Activated CD4-positive, alpha-beta T cell treated with anti-CD3 and anti-CD28 coated beads for 36 hours (primary cell): ENCODE measurements at regions not wholly inside any gene's neighbourhood (a gene's known extent, or its start where the extent isn't known, plus 50 kb on each side); places are given as distances from the start of the nearest gene placed in this dataset.

ENCODE experiments used
- ATAC-seq: fragments of 200-7000 bp; cut with Tn5 transposase; one replicate; pipeline ENCODE4 v1.10.0; 2021; ENCODE audit warnings: mild to moderate bottlenecking, moderate library complexity
- CTCF ChIA-PET: fragments of 350-600 bp; sonication (Branson Sonifier 250); formaldehyde crosslinking; loops from one replicate; lab custom pipeline; 2021; ENCODE audit warnings: antibody characterized with exemption; lab: Charles Lee
- POLR2A ChIA-PET: fragments of 350-600 bp; sonication (Branson Sonifier 250); formaldehyde crosslinking; loops from one replicate; lab custom pipeline; 2021; ENCODE audit warnings: antibody characterized with exemption, inconsistent platforms; lab: Charles Lee
- DNase-seq: peaks from one replicate; pipeline ENCODE4 v3.0.0-alpha.2; 2020
- H3K27ac Mint-ChIP-seq: one replicate; pipeline ENCODE4 v1.8.0; 2021; ENCODE audit warnings: mixed read lengths
- H3K27me3 Mint-ChIP-seq: one replicate; pipeline ENCODE4 v1.8.0; 2021; ENCODE audit warnings: mixed read lengths
- H3K36me3 Mint-ChIP-seq: one replicate; pipeline ENCODE4 v1.8.0; 2021; ENCODE audit warnings: low read depth, mixed read lengths
- H3K4me1 Mint-ChIP-seq: one replicate; pipeline ENCODE4 v1.8.0; 2021; ENCODE audit warnings: mixed read lengths
- H3K4me3 Mint-ChIP-seq: one replicate; pipeline ENCODE4 v1.8.0; 2021; ENCODE audit warnings: mild to moderate bottlenecking, moderate library complexity, mixed read lengths
- H3K9me3 Mint-ChIP-seq: one replicate; pipeline ENCODE4 v1.8.0; 2021; ENCODE audit warnings: low read depth, mixed read lengths
- intact Hi-C, 2 experiments: fragments of 100-400 bp; cut with DNase I in 1 of 2; cut with micrococcal nuclease in 1 of 2; formaldehyde crosslinking; loops; one replicate each; pipeline versions ENCODE4 v1.14.2 to v1.15.1; 2022 to 2024; cut with DNase I, micrococcal nuclease

DNA sequence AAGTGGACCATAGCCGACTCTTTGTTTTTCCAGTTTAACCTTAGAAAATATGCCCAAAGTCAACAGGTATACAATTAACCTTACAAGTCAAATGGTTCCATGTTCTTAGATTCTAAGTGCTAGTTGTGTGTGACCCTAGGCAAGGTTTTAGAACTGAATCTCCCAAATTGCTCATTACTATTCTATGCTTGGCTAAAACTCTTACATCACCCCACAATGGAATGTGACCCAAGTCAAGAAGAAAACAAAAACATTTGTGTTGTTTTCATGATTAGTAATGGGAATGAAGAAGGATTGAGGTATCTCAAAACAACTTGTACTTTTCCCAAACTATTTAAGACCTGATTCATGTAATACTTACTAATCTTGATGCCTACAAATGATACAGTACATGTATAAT lies 159.2 kb downstream of the ARRDC3 start:
- ATAC-seq (no peak), DNase-seq (no peak)
- intact Hi-C loops = loop anchor here in 1 of 2 experiments (5.0 kb wide), 1 partner anchor 357 kb away; no protein-coding TSS in a partner anchor
- Mint-ChIP-seq H3K4me1 (no peaks in the 10 kb centered on the region), H3K9me3 (peaks cover under 1% of the 10 kb centered on the region), H3K27ac (no peak overlapping the region), H3K27me3 (no peaks in the 10 kb centered on the region), H3K36me3 (peaks cover under 1% of the 10 kb centered on the region), H3K4me3 (no peak overlapping the region)
- POLR2A ChIA-PET = no interaction called here
- CTCF ChIA-PET = interaction anchor here (0.9 to 3.0 kb wide), 5 partner anchors 9 to 194 kb away, joined by 3 to 56 read pairs (median 5); no protein-coding TSS in a partner anchor

DNA sequence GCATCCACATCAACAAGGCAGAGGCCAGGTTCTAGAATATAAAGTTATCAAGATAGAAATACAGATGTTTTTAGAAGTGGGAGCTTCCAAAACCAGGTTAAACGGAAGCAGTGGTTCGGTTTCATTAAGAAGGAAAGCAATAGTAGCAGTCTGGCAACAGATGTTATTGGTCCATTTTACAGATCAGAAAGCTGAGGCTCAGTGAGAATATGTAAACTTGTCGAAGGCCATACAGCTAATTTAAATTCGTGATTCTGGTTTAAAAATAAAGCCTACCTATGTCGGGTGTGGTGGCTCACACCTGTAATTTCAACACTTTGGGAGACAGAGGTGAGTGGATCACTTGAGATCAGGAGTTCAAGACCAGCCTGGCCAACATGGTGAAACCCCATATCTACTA lies 160.6 kb downstream of the ARRDC3 start:
- intact Hi-C loops = loop anchor here in 1 of 2 experiments (5.0 kb wide), 1 partner anchor 355 kb away; no protein-coding TSS in a partner anchor
- ATAC-seq (no peak), DNase-seq (no peak)
- H3K9me3 Mint-ChIP-seq = no peaks in the 10 kb centered on the region
- no peaks in the 10 kb centered on the region for H3K36me3 Mint-ChIP-seq
- no peaks in the 10 kb centered on the region for H3K27me3 Mint-ChIP-seq
- ChIA-PET POLR2A (no interaction called here), CTCF (interaction anchor here (0.6 to 3.0 kb wide), 10 partner anchors 12 to 290 kb away, joined by 3 to 56 read pairs (median 3); no protein-coding TSS in a partner anchor)
- no peak overlapping the region for H3K4me3 Mint-ChIP-seq
- no peaks in the 10 kb centered on the region for H3K4me1 Mint-ChIP-seq
- H3K27ac Mint-ChIP-seq = no peak overlapping the region

DNA sequence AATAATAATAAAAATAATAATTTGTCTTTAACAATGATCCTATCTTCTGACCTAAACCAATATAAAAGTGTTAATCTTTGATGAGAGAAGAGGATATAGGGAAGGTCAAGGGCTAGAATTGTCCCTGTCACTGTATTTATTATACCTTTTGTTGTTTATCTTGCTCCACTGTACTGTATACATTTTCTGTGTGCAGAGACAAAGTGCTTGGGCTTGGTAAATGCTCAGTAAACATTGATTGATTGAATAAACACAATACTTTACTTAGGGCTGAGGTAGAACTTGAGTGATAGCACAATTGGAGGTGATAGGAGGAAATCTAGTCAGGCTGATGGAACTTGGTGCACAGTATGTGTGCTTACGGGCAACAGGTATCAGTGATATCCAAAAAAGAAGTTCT lies 161.2 kb downstream of the ARRDC3 start:
- DNase-seq (no peak), ATAC-seq (no peak)
- no peaks in the 10 kb centered on the region for H3K9me3 Mint-ChIP-seq
- ChIA-PET CTCF (interaction anchor here (0.8 to 3.0 kb wide), 4 partner anchors 47 to 290 kb away, joined by 3 to 56 read pairs (median 6); no protein-coding TSS in a partner anchor), POLR2A (no interaction called here)
- no peaks in the 10 kb centered on the region for H3K27me3 Mint-ChIP-seq
- H3K27ac Mint-ChIP-seq = no peak overlapping the region
- no peak overlapping the region for H3K4me3 Mint-ChIP-seq
- no peaks in the 10 kb centered on the region for H3K36me3 Mint-ChIP-seq
- no peaks in the 10 kb centered on the region for H3K4me1 Mint-ChIP-seq
- intact Hi-C loops = loop anchor here in 1 of 2 experiments (5.0 kb wide), 1 partner anchor 355 kb away; no protein-coding TSS in a partner anchor

DNA sequence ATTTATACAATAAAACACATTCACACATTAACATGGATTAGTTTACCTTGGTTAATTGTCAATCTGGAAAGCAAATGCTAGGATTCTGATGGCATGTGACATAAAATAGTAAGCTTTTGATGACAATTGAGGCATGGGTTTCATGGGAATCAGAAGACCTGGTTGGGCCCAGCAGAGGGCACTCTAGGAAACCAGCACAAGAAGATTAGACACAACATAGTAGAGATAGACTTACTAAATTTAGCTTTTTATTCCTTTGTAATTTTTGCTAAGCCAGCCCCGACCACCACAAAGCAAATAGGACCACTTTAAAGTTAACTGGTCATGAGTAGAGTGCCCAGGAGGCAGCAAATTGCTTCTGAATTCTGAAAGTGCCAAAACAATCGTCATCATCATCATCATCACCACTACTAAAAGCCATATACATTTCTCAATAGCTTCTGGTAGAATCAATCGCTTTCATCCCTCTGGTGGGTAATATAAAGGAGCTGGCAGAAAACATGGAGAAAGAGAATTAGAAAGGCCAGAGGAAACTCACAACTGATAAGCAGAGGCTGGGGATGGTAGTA lies 163.2 kb downstream of the ARRDC3 start:
- intact Hi-C loops = loop anchor here (2.0 to 5.0 kb wide), 3 partner anchors 119 to 353 kb away; no protein-coding TSS in a partner anchor
- DNase-seq (peak; percentile 66), ATAC-seq (peak; percentile 51)
- H3K4me3 Mint-ChIP-seq = no peak overlapping the region
- CTCF ChIA-PET = interaction anchor here (0.6 to 3.4 kb wide), 20 partner anchors 9 to 268 kb away, joined by 3 to 113 read pairs (median 4); partner anchors contain the start of gene ARRDC3
- no peaks in the 10 kb centered on the region for H3K9me3 Mint-ChIP-seq
- H3K4me1 Mint-ChIP-seq = no peaks in the 10 kb centered on the region
- H3K27ac Mint-ChIP-seq = no peak overlapping the region
- H3K36me3 Mint-ChIP-seq = no peaks in the 10 kb centered on the region
- POLR2A ChIA-PET = interaction anchor here (0.6 to 1.5 kb wide), 4 partner anchors 12 to 165 kb away, joined by 3 to 4 read pairs (median 4); no protein-coding TSS in a partner anchor
- no peaks in the 10 kb centered on the region for H3K27me3 Mint-ChIP-seq

DNA sequence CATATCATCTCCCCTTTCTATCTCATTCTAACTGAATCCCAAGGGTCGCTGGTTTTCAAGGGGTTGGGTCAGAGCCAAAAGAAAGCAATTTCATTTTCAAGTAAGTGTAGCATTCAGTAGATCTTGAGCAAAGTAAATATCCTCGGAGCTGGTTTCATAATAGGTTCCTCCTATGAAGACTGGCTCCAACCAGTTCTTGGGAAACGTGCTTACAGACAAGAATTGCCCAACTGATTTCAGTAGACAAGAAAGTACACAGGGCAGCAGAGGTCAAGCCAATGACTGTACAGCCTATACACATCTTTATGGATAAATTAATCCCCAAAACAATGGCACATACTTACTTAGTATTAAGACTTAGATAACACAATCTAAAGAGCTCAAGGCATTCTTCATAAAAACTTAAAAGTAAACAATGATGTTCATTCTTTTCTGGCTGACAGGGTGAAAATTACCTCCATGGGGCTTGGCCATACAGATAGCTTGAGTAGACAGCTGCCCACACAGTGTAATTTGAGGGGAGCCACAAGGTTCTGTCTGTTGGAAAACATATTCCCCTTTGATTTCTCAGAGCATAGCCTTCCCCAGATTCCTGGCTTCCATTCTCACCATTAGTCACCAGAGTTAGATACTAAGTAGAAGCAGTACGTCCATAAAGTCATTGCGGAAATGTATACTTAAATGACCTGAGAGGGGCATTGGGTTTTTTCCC lies 163.9 kb downstream of the ARRDC3 start:
- H3K4me3 Mint-ChIP-seq = no peak overlapping the region
- DNase-seq (no peak), ATAC-seq (no peak)
- no peaks in the 10 kb centered on the region for H3K27me3 Mint-ChIP-seq
- H3K36me3 Mint-ChIP-seq = no peaks in the 10 kb centered on the region
- intact Hi-C loops = loop anchor here (2.0 kb wide), 2 partner anchors 118 to 286 kb away; no protein-coding TSS in a partner anchor
- H3K27ac Mint-ChIP-seq = no peak overlapping the region
- no peaks in the 10 kb centered on the region for H3K4me1 Mint-ChIP-seq
- H3K9me3 Mint-ChIP-seq = no peaks in the 10 kb centered on the region
- ChIA-PET POLR2A (interaction anchor here (0.6 to 1.5 kb wide), 4 partner anchors 11 to 166 kb away, joined by 3 to 4 read pairs (median 4); no protein-coding TSS in a partner anchor), CTCF (interaction anchor here (0.6 to 3.4 kb wide), 18 partner anchors 9 to 201 kb away, joined by 3 to 113 read pairs (median 4); partner anchors contain the start of gene ARRDC3)

DNA sequence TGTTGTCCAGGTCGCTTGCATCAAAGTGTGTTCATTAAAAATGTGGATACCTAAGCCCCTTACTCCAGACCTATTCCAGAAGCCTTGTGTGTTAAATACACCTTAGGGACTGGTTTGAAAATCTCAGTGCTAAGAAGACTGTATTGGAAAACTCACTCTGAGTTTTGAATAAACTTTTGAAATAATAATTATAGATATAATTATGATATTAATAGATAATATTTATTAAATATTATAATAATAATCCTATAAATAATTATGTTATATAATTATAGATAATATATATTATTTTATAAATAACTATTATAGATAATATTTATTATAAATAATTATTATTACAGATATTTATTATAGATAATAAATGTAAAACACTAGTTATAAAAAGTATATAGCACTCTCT lies 165.3 kb downstream of the ARRDC3 start:
- ATAC-seq (no peak), DNase-seq (no peak)
- H3K9me3 Mint-ChIP-seq = no peaks in the 10 kb centered on the region
- H3K4me3 Mint-ChIP-seq = no peak overlapping the region
- ChIA-PET POLR2A (no interaction called here), CTCF (interaction anchor here (0.9 to 3.9 kb wide), 6 partner anchors 8 to 286 kb away, joined by 3 to 40 read pairs (median 5); partner anchors contain the start of gene ARRDC3)
- intact Hi-C loops = loop anchor here (2.0 kb wide), 2 partner anchors 117 to 285 kb away; no protein-coding TSS in a partner anchor
- H3K27ac Mint-ChIP-seq = no peak overlapping the region
- H3K36me3 Mint-ChIP-seq = no peaks in the 10 kb centered on the region
- H3K4me1 Mint-ChIP-seq = no peaks in the 10 kb centered on the region
- H3K27me3 Mint-ChIP-seq = peaks cover 2% of the 10 kb centered on the region

DNA sequence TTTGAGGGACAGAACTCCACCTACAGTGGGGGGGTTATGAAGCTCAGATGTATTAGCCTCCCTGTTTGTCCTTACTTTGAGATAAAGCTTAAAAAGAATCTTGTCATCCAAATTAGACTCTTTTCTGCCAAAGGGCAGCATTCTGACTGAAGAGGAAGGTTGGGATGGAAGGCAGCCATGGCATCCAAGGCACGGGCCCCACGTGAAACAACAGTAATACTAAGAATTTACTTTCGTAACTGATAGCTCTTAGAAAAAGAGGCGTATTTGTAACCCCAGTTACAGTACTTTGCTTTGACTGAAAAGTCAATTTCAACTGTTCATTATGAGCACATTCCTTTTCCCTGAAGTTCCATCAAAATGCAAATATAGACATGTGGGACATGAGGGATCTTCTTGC lies 168.5 kb downstream of the ARRDC3 start:
- Mint-ChIP-seq H3K36me3 (no peaks in the 10 kb centered on the region), H3K27me3 (peaks cover 2% of the 10 kb centered on the region), H3K4me3 (no peak overlapping the region), H3K9me3 (no peaks in the 10 kb centered on the region), H3K4me1 (no peaks in the 10 kb centered on the region), H3K27ac (no peak overlapping the region)
- intact Hi-C loops = no loop called here
- ATAC-seq (no peak), DNase-seq (no peak)
- POLR2A ChIA-PET = no interaction called here
- CTCF ChIA-PET = interaction anchor here (0.6 to 3.9 kb wide), 6 partner anchors 10 to 486 kb away, joined by 3 to 40 read pairs (median 3); partner anchors contain the start of gene ARRDC3
